ENCODE measurements at regions not wholly inside any gene's neighbourhood (a gene's known extent, or its start where the extent isn't known, plus 50 kb on each side); places are given as distances from the start of the nearest gene placed in this dataset.

GRCh38 chr17:12282056-12282455 lies 261.4 kb downstream of the MAP2K4 start:
- H3K4me1 ChIP-seq (replicated peaks): no peaks in the 10 kb centered on the region
- H3K27ac ChIP-seq: no peak overlapping the region
- WGBS: 13% methylated on average over 1 of the region's 1 CpG
- no peaks in the 10 kb centered on the region for H3K36me3 ChIP-seq
- TF ChIP-seq CTCF (IDR thresholded peaks at IDR 0.05): no peak
- TF ChIP-seq POLR2AphosphoS5 (IDR thresholded peaks at IDR 0.05): no peak
- TF ChIP-seq POLR2A (IDR thresholded peaks at IDR 0.05): no peak
- H3K27me3 ChIP-seq (replicated peaks; ENCODE audit: insufficient read depth): no peaks in the 10 kb centered on the region
- H3K4me3 ChIP-seq: no peak overlapping the region
- no peak for DNase-seq (ENCODE audit: low spot score)
- no peaks in the 10 kb centered on the region for H3K9me3 ChIP-seq
- intact Hi-C loops (cut with DNase I): no loop called here

DNA sequence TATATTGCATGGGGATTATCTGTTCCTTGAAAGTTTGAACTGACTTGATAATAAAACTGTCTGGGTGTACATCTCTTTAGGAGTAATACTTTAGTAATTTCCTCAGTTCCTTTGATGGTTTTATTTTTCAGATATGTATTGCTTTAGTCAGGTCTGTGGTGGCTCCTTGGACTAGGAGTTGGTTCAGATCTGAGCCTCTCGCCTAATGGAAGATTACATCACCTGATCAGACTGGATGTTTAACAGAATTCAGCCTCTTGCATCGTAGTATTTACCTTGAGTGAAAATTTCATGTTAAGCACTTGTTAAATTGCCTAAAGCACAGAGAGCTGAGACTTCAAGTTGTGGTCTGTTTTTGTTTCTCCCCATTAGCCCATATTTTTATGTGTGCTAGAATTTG lies 267.3 kb downstream of the MAP2K4 start:
- no peak overlapping the region for H3K4me3 ChIP-seq
- no peak for DNase-seq (ENCODE audit: low spot score)
- H3K27me3 ChIP-seq (replicated peaks; ENCODE audit: insufficient read depth): no peaks in the 10 kb centered on the region
- no peak for TF ChIP-seq POLR2AphosphoS5 (IDR thresholded peaks at IDR 0.05)
- H3K4me1 ChIP-seq (replicated peaks): no peaks in the 10 kb centered on the region
- no peaks in the 10 kb centered on the region for H3K36me3 ChIP-seq
- intact Hi-C loops (cut with DNase I): no loop called here
- H3K9me3 ChIP-seq: no peaks in the 10 kb centered on the region
- 34% methylated on average over 2 of the region's 2 CpGs for WGBS
- no peak overlapping the region for H3K27ac ChIP-seq

GRCh38 chr17:12290207-12290606 lies 269.5 kb downstream of the MAP2K4 start:
- no peaks in the 10 kb centered on the region for H3K4me1 ChIP-seq (replicated peaks)
- TF ChIP-seq POLR2AphosphoS5 (IDR thresholded peaks at IDR 0.05) (no peak), POLR2A (IDR thresholded peaks at IDR 0.05) (no peak), CTCF (IDR thresholded peaks at IDR 0.05) (no peak)
- H3K27me3 ChIP-seq (replicated peaks; ENCODE audit: insufficient read depth): no peaks in the 10 kb centered on the region
- no peak overlapping the region for H3K4me3 ChIP-seq
- no peak overlapping the region for H3K27ac ChIP-seq
- WGBS: 87% methylated on average over 6 of the region's 6 CpGs
- no peaks in the 10 kb centered on the region for H3K9me3 ChIP-seq
- DNase-seq (ENCODE audit: low spot score): no peak
- intact Hi-C loops (cut with DNase I): no loop called here
- H3K36me3 ChIP-seq: no peaks in the 10 kb centered on the region

- no peaks in the 10 kb centered on the region for H3K27me3 ChIP-seq (replicated peaks; ENCODE audit: insufficient read depth)
- H3K36me3 ChIP-seq: no peaks in the 10 kb centered on the region
- no peaks in the 10 kb centered on the region for H3K4me1 ChIP-seq (replicated peaks)
- no peak overlapping the region for H3K27ac ChIP-seq
- WGBS: 29% methylated on average over 5 of the region's 5 CpGs
- intact Hi-C loops (cut with DNase I): no loop called here
- no peaks in the 10 kb centered on the region for H3K9me3 ChIP-seq
- TF ChIP-seq CTCF (IDR thresholded peaks at IDR 0.05) (no peak), POLR2A (IDR thresholded peaks at IDR 0.05) (no peak), POLR2AphosphoS5 (IDR thresholded peaks at IDR 0.05) (no peak)
- no peak for DNase-seq (ENCODE audit: low spot score)
- H3K4me3 ChIP-seq: no peak overlapping the region
Measured at GRCh38 chr17:12296209-12296625, 275.5 kb downstream of the MAP2K4 start.

DNA sequence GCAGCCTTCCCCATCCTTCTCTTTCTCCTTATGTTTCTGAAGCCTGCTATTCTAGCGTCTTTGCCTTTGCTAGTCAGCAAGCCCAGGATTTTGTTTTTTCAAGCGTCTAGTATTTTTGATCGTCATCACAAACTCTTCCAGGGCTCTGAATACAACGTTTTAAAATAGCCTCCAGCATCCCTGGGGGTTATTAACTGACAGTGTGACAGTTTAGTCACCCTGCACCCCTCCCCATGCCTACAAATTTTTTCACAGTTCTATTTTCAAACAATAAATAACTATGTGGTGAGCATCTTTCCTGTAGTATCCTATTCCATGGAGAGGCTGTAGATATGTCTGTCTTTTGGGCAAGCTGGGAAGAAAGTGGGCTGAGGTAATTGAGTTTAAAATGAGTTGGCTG lies 280.9 kb downstream of the MAP2K4 start:
- Histone ChIP-seq H3K27me3 (replicated peaks; ENCODE audit: insufficient read depth) (no peaks in the 10 kb centered on the region), H3K4me3 (no peak overlapping the region), H3K4me1 (replicated peaks) (no peaks in the 10 kb centered on the region), H3K9me3 (no peaks in the 10 kb centered on the region), H3K27ac (no peak overlapping the region), H3K36me3 (no peaks in the 10 kb centered on the region)
- no peak for TF ChIP-seq CTCF (IDR thresholded peaks at IDR 0.05)
- no peak for TF ChIP-seq POLR2A (IDR thresholded peaks at IDR 0.05)
- TF ChIP-seq POLR2AphosphoS5 (IDR thresholded peaks at IDR 0.05): no peak
- intact Hi-C loops (cut with DNase I): no loop called here
- WGBS: 82% methylated on average over 4 of the region's 4 CpGs
- DNase-seq (ENCODE audit: low spot score): no peak

Data from prostate gland (tissue), 2 donors.